ENCODE measurements at regions not wholly inside any gene's neighbourhood (a gene's known extent, or its start where the extent isn't known, plus 50 kb on each side); places are given as distances from the start of the nearest gene placed in this dataset.

DNA sequence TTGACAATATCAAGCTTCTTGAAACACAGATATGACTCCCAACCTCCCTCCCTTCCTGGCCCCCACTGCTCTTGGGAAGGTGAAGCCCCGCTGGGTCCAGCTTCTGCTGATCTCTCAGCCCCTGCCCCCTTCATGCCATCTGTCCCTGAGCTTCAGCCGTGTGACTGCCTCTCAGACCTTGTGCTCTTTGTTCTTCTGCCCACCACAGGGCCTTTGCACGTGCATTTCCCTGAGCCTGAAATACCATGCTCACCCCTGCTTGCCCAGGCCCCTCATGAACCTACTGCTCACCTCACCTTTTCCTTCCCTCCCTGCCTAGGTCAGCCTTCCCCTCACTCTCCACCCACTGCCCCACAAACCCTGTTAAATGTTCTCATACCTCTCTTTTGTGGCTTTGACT is 241.7 kb upstream of the PMEPA1 start:
- Mint-ChIP-seq H3K27me3 (ENCODE audit: insufficient read depth) (peaks cover 7% of the 10 kb centered on the region), H3K36me3 (ENCODE audit: low read depth) (no peaks in the 10 kb centered on the region), H3K9me3 (peaks cover 6% of the 10 kb centered on the region), H3K4me3 (no peak overlapping the region), H3K4me1 (peaks cover 3% of the 10 kb centered on the region), H3K27ac (no peak overlapping the region)
- no peak overlapping the region for H3K9ac ChIP-seq (ENCODE audit: extremely low read depth, low read length, poor library complexity, severe bottlenecking)
- no peaks in the 10 kb centered on the region for H3K4me1 ChIP-seq (ENCODE audit: control insufficient read depth, insufficient read depth, low read length)
- H3K27me3 ChIP-seq (ENCODE audit: control insufficient read depth, insufficient read depth, low read length, poor library complexity, severe bottlenecking) = no peaks in the 10 kb centered on the region
- no peak for DNase-seq
- TF ChIP-seq, protein P1, sequence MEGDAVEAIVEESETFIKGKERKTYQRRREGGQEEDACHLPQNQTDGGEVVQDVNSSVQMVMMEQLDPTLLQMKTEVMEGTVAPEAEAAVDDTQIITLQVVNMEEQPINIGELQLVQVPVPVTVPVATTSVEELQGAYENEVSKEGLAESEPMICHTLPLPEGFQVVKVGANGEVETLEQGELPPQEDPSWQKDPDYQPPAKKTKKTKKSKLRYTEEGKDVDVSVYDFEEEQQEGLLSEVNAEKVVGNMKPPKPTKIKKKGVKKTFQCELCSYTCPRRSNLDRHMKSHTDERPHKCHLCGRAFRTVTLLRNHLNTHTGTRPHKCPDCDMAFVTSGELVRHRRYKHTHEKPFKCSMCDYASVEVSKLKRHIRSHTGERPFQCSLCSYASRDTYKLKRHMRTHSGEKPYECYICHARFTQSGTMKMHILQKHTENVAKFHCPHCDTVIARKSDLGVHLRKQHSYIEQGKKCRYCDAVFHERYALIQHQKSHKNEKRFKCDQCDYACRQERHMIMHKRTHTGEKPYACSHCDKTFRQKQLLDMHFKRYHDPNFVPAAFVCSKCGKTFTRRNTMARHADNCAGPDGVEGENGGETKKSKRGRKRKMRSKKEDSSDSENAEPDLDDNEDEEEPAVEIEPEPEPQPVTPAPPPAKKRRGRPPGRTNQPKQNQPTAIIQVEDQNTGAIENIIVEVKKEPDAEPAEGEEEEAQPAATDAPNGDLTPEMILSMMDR (conservative IDR thresholded peaks at IDR 0.05) = no peak
- H3K36me3 ChIP-seq (ENCODE audit: control insufficient read depth, insufficient read depth, low read length) = no peaks in the 10 kb centered on the region
- H3K9me3 ChIP-seq (ENCODE audit: control insufficient read depth, low read length) = peaks cover 5% of the 10 kb centered on the region
- H3K4me3 ChIP-seq (ENCODE audit: low read length) = no peak overlapping the region
- 86 to 93% methylated on average over 2 to 3 of the region's 3 CpGs for WGBS, 2 experiments (ENCODE audit: insufficient coverage in 1 of 2, insufficient read length in 1 of 2)
- H3K27ac ChIP-seq (ENCODE audit: low read depth, low read length) = no peak overlapping the region

DNA sequence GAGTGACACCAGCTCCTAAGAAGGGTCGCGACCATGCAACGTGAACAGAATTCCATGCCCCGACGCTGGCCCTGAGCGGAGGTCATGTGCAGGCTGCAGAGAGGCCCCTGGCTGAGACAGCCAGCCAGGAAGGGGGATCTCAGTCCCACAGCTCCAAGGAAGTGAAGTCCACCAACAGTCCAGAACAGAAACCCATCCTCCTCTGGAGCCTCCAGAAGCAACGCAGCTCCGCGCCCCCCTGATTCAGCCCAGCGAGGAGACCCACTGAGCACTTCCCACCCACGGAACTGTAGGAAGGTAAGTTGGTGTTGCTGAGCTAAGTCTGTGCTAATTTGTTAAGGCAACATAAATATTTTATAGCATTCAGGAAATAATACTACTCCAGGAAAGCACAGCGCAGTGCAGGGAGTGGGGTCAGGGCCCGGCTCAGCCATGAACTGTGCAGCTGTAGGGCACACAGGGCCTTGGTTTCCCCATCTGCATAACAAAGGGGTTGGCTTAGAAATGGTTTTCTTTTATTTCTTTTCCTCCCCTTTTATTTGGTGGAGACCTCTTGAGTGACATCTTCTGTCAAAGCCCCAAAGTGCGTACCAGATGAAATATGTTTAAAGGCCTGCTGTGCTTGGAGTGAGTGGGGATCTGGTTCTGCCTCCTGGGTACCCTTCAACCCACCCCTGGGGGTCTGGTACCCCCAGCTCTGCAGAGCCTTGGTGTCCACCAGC is 241.1 kb upstream of the PMEPA1 start:
- no peak overlapping the region for H3K9ac ChIP-seq (ENCODE audit: extremely low read depth, low read length, poor library complexity, severe bottlenecking)
- DNase-seq = no peak
- Mint-ChIP-seq H3K27me3 (ENCODE audit: insufficient read depth) (peaks cover 6% of the 10 kb centered on the region), H3K36me3 (ENCODE audit: low read depth) (no peaks in the 10 kb centered on the region), H3K27ac (no peak overlapping the region), H3K4me1 (peaks cover 3% of the 10 kb centered on the region), H3K9me3 (peaks cover 6% of the 10 kb centered on the region), H3K4me3 (no peak overlapping the region)
- no peak overlapping the region for H3K4me3 ChIP-seq (ENCODE audit: low read length)
- no peaks in the 10 kb centered on the region for H3K36me3 ChIP-seq (ENCODE audit: control insufficient read depth, insufficient read depth, low read length)
- no peaks in the 10 kb centered on the region for H3K4me1 ChIP-seq (ENCODE audit: control insufficient read depth, insufficient read depth, low read length)
- H3K9me3 ChIP-seq (ENCODE audit: control insufficient read depth, low read length) = peaks cover 5% of the 10 kb centered on the region
- TF ChIP-seq, protein P1 (conservative IDR thresholded peaks at IDR 0.05) = no peak
- 90 to 93% methylated on average over 7 to 12 of the region's 14 CpGs for WGBS, 2 experiments (ENCODE audit: insufficient coverage in 1 of 2, insufficient read length in 1 of 2)
- H3K27ac ChIP-seq (ENCODE audit: low read depth, low read length) = peak overlapping the region; percentile 26
- H3K27me3 ChIP-seq (ENCODE audit: control insufficient read depth, insufficient read depth, low read length, poor library complexity, severe bottlenecking) = no peaks in the 10 kb centered on the region

DNA sequence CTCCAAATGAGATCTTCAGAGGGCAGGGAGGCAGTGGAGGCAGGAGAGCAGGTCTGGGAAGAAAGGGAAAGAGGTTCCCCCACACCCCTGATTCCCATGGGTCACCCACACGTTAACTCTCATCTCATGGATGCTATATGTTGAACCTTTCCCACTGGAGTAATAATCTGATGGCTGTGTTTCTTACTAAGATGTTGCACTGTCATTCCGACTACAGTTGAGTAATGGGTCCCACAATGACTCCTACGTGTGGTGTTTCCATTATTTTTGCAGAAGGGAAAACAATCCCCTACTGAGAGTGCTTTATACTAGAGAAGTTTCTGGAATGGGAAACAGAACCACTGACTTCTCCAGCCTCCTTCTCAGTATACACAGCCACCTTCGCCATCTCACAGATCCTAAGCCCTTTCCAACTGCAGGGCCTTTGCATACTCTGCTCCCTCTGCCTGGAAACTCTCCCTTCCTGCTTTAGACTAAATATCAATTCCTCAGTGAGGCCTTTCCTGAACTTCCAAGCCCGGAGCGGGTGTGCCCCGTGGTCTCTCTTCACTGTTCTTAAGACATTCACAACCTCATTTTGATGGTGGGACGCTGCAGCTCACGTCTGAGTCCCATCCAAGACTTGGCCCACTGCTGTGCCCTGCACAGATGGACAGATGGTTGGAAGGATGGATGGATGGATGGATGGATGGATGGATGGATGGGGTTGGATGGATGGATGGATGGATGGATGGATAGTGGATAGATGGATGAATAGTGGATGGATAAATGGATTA is 238.6 kb upstream of the PMEPA1 start:
- Histone ChIP-seq H3K9me3 (ENCODE audit: control insufficient read depth, low read length) (no peaks in the 10 kb centered on the region), H3K27ac (ENCODE audit: low read depth, low read length) (no peak overlapping the region), H3K4me3 (ENCODE audit: low read length) (no peak overlapping the region), H3K27me3 (ENCODE audit: control insufficient read depth, insufficient read depth, low read length, poor library complexity, severe bottlenecking) (no peaks in the 10 kb centered on the region), H3K4me1 (ENCODE audit: control insufficient read depth, insufficient read depth, low read length) (no peaks in the 10 kb centered on the region), H3K36me3 (ENCODE audit: control insufficient read depth, insufficient read depth, low read length) (no peaks in the 10 kb centered on the region), H3K9ac (ENCODE audit: extremely low read depth, low read length, poor library complexity, severe bottlenecking) (no peak overlapping the region)
- Mint-ChIP-seq H3K4me3 (no peak overlapping the region), H3K9me3 (no peaks in the 10 kb centered on the region), H3K27me3 (ENCODE audit: insufficient read depth) (peaks cover 3% of the 10 kb centered on the region), H3K4me1 (no peaks in the 10 kb centered on the region), H3K27ac (no peak overlapping the region), H3K36me3 (ENCODE audit: low read depth) (no peaks in the 10 kb centered on the region)
- WGBS, 2 experiments (ENCODE audit: insufficient coverage in 1 of 2, insufficient read length in 1 of 2) = 89 to 100% methylated on average over 6 to 9 of the region's 9 CpGs
- TF ChIP-seq, protein P1 (conservative IDR thresholded peaks at IDR 0.05) = no peak
- DNase-seq = no peak

Measured in endodermal cell (in vitro differentiated cells).